Fibroblast of mammary gland (primary cell): ENCODE measurements at regions not wholly inside any gene's neighbourhood (a gene's known extent, or its start where the extent isn't known, plus 50 kb on each side); places are given as distances from the start of the nearest gene placed in this dataset.
A peak's percentile ranks its signal among the peaks of the same experiment; 100 is the strongest.

Experiments used
- DNase-seq: peaks from one replicate; pipeline ENCODE4 v3.0.0-alpha.2; 2010; ENCODE audit warnings: low read depth
- H3K4me3 ChIP-seq: 2 replicates; pipeline ENCODE4 v1.5.1; 2011; ENCODE audit warnings: low read depth, mild to moderate bottlenecking, low read length, moderate library complexity; ENCODE audit not compliant: control insufficient read depth
- TF ChIP-seq, protein P1 (sequence below): conservative IDR thresholded peaks from 2 replicates; pipeline ENCODE4 v1.5.1; 2011; ENCODE audit warnings: low read depth, low read length, inconsistent platforms; ENCODE audit not compliant: control insufficient read depth, insufficient read depth

DNA sequence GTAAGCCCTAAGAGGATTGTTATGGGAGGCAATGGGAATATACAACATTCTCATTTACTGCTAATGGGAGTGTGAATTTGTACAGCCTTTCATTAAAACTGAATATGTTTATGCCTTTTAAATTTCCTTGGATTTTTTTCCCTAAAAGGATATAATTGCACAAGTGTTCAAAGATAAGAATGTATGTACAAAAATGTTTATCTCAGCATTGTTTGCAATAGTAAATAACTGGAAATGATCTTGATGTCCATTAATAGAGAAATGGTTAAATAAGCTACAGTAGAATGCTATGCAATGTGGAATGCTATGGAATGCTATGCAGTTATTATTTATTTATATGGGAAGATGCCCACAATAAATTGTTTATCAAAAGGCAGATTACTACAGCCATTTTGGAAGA, 62.5 kb upstream of the SLC38A2 start:
- TF ChIP-seq, protein P1, sequence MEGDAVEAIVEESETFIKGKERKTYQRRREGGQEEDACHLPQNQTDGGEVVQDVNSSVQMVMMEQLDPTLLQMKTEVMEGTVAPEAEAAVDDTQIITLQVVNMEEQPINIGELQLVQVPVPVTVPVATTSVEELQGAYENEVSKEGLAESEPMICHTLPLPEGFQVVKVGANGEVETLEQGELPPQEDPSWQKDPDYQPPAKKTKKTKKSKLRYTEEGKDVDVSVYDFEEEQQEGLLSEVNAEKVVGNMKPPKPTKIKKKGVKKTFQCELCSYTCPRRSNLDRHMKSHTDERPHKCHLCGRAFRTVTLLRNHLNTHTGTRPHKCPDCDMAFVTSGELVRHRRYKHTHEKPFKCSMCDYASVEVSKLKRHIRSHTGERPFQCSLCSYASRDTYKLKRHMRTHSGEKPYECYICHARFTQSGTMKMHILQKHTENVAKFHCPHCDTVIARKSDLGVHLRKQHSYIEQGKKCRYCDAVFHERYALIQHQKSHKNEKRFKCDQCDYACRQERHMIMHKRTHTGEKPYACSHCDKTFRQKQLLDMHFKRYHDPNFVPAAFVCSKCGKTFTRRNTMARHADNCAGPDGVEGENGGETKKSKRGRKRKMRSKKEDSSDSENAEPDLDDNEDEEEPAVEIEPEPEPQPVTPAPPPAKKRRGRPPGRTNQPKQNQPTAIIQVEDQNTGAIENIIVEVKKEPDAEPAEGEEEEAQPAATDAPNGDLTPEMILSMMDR = no peak
- no peak for DNase-seq
- no peak overlapping the region for H3K4me3 ChIP-seq

DNA sequence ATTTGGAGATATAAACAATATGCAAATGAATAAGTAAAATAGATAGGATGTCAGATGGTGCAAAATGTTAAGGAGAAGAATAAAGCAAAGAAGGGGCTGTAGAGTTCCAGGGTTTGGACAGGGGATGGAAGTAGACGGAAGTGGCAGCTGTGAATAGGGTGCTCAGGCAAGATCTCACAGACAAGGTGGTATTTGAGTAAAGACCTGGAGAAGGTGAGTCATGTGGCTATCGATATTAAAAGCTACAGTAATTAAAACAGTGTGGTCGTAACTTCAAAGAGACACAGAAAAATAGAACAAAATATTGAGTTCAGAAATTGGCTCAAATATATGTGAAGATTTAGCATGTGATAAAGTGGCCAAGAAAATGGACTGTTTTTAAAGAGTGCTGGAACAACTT, 61.3 kb upstream of the SLC38A2 start:
- H3K4me3 ChIP-seq = no peak overlapping the region
- TF ChIP-seq, protein P1 = no peak
- DNase-seq = no peak

DNA sequence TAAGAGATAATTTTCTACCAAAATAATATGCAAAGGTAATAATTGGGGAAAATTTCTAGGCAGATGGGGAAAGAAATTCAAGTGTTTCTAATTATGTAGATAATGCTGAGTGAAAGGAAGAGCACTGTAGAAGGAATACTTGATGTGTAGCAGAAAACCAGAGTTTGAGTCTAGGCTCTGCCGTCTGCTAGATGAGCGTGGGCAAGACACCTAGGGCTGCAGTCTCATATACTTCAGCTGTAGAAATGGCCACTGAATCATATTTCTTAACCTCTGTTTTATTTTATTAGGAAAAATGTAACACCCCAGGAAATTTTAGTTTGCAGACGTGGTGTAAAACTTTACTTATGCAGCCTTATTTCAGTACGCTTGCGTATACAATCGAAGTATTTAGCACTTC, 59.8 kb upstream of the SLC38A2 start:
- DNase-seq = no peak
- TF ChIP-seq, protein P1 = no peak
- H3K4me3 ChIP-seq = no peak overlapping the region

DNA sequence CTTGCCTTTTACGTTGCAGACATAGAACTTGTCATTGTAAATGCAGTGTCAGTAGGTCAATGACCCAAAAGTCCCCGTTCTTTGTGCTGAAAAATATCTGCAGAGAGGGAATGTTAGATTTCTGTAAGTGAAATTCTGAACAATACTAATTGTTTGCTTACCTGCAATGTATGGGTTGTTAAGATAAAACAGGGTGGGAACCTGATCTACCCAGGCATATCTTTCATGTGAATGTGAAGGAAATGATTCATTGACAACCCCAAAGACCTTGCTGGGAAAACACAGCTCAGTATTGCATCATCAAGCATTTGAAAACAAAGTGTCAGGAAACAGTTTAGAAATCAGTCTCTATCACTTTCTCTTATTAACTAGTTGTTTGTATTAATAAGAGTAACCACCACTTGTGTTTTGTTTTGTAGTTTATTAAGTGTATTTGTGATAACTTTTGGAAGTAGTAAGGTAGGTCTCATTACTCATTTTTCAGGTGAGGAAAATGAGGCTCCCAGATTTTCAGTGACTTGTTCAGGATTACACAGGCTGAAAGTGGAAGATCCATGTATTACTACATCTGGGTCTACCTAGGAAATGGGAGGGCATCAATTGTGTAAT, 57.9 kb upstream of the SLC38A2 start:
- TF ChIP-seq, protein P1 = no peak
- no peak overlapping the region for H3K4me3 ChIP-seq
- DNase-seq = peak; percentile 89
